ENCODE measurements at regions not wholly inside any gene's neighbourhood (a gene's known extent, or its start where the extent isn't known, plus 50 kb on each side); places are given as distances from the start of the nearest gene placed in this dataset.
"Not testable (repeated sequence)": the region's sequence is repeated elsewhere in the genome, so short reads cannot be mapped to it uniquely, and the experiment has no call there.

DNA sequence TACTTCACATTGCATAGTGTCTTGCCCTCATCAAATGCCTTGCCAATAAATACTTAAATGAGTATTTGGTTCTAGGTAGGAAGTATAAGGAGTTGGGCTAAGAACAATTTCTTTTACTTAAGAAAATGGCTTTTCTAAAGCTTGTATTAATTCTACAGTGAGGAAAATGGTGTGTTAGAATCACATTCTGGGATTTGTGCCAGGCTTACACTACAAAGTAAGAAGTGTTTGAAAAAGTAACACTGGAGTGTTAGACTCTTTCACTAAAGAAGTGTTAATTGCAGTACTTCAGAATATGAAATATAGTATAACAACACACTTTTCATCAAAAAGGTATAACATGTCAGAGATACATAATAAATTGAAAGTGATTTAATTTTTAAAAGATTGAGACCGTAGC lies 328.7 kb downstream of the C3orf38 start:
- Histone ChIP-seq H3K36me3 (ENCODE audit: insufficient read depth, low read length) (no peaks in the 10 kb centered on the region), H3K9ac (ENCODE audit: insufficient read length) (no peak overlapping the region), H3K4me3 (no peak overlapping the region), H3K27ac (no peak overlapping the region), H3K9me3 (ENCODE audit: low read depth, low read length) (no peaks in the 10 kb centered on the region)
- TF ChIP-seq EZH2 (IDR thresholded peaks at IDR 0.05) (no peak), POLR2AphosphoS5 (IDR thresholded peaks at IDR 0.05; ENCODE audit: borderline replicate concordance, low read depth, low read length) (no peak), FOXP2 (optimal IDR thresholded peaks at IDR 0.05; ENCODE audit: control extremely low read depth, extremely low read length, insufficient read depth) (no peak)
- no peak for DNase-seq (ENCODE audit: low read depth, low spot score)

DNA sequence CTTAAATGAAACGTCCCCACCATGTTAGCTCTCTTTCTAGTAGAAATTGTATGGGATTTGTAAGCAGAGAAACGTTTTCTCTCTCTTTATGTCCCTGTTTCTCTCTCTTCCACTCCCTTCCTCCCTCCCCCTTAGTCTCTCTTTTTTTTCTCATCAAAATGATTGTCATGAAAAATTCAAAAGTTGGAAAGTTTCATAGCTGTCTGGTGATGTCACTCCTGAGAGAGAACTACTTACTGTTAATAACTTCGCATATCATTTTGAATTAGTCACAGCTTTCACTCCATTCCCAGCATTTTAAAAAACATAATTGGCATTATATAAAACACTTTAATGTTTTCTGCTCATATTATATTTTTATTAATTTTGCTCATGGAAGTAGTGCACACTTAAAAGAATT lies 331.1 kb downstream of the C3orf38 start:
- H3K27ac ChIP-seq, result no peak overlapping the region
- TF ChIP-seq POLR2AphosphoS5 (IDR thresholded peaks at IDR 0.05; ENCODE audit: borderline replicate concordance, low read depth, low read length), result no peak
- no peak for TF ChIP-seq EZH2 (IDR thresholded peaks at IDR 0.05)
- TF ChIP-seq FOXP2 (optimal IDR thresholded peaks at IDR 0.05; ENCODE audit: control extremely low read depth, extremely low read length, insufficient read depth), result no peak
- no peak for DNase-seq (ENCODE audit: low read depth, low spot score)

GRCh38 chr3:88485001-88485400 lies 335.2 kb downstream of the C3orf38 start:
- no peak overlapping the region for H3K9ac ChIP-seq (ENCODE audit: insufficient read length)
- TF ChIP-seq EZH2 (IDR thresholded peaks at IDR 0.05) (no peak), POLR2AphosphoS5 (IDR thresholded peaks at IDR 0.05; ENCODE audit: borderline replicate concordance, low read depth, low read length) (no peak), FOXP2 (optimal IDR thresholded peaks at IDR 0.05; ENCODE audit: control extremely low read depth, extremely low read length, insufficient read depth) (no peak)
- no peak overlapping the region for H3K27ac ChIP-seq
- H3K36me3 ChIP-seq (ENCODE audit: insufficient read depth, low read length), result no peaks in the 10 kb centered on the region
- DNase-seq (ENCODE audit: low read depth, low spot score), result no peak
- no peaks in the 10 kb centered on the region for H3K9me3 ChIP-seq (ENCODE audit: low read depth, low read length)
- H3K4me3 ChIP-seq, result no peak overlapping the region

More for the DNA sequence above, 331.1 kb downstream of the C3orf38 start:
- Histone ChIP-seq H3K36me3 (ENCODE audit: insufficient read depth, low read length) (no peaks in the 10 kb centered on the region), H3K9me3 (ENCODE audit: low read depth, low read length) (no peaks in the 10 kb centered on the region), H3K4me3 (no peak overlapping the region), H3K9ac (ENCODE audit: insufficient read length) (no peak overlapping the region)

- not testable (repeated sequence) for H3K36me3 ChIP-seq (ENCODE audit: insufficient read depth, low read length); DNase-seq (ENCODE audit: low read depth, low spot score); H3K4me3 ChIP-seq; H3K9ac ChIP-seq (ENCODE audit: insufficient read length); H3K27ac ChIP-seq; H3K9me3 ChIP-seq (ENCODE audit: low read depth, low read length)
These were observed 359.1 kb downstream of the C3orf38 start for GRCh38 chr3:88508818-88509217.

DNA sequence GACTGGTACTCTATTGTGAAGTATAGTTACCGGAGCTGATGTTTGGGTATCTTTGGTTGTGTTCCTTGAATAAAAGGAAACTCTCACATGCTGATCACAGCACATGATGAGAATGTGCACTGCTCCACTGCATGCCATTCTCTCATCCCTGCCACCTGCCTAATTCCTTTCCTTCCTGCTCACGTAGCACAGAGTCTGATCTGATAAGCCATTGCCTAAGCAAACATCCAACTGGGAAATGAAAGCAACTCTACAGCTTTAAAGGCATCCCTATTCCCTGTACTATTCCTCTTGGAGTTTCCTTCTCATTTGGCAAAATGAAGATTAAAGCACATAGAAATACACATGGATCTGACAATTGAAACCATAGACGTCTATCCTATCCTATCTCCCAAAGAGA lies 359.8 kb downstream of the C3orf38 start:
- DNase-seq (ENCODE audit: low read depth, low spot score), result no peak

GRCh38 chr3:88528494-88528893 lies 378.7 kb downstream of the C3orf38 start:
- Histone ChIP-seq H3K9ac (ENCODE audit: insufficient read length) (no peak overlapping the region), H3K9me3 (ENCODE audit: low read depth, low read length) (no peaks in the 10 kb centered on the region), H3K27ac (no peak overlapping the region), H3K4me3 (no peak overlapping the region), H3K36me3 (ENCODE audit: insufficient read depth, low read length) (no peaks in the 10 kb centered on the region)
- DNase-seq (ENCODE audit: low read depth, low spot score), result no peak
- no peak for TF ChIP-seq POLR2AphosphoS5 (IDR thresholded peaks at IDR 0.05; ENCODE audit: borderline replicate concordance, low read depth, low read length)
- no peak for TF ChIP-seq EZH2 (IDR thresholded peaks at IDR 0.05)
- TF ChIP-seq FOXP2 (optimal IDR thresholded peaks at IDR 0.05; ENCODE audit: control extremely low read depth, extremely low read length, insufficient read depth), result no peak

More for the DNA sequence above, 359.8 kb downstream of the C3orf38 start:
- TF ChIP-seq POLR2AphosphoS5 (IDR thresholded peaks at IDR 0.05; ENCODE audit: borderline replicate concordance, low read depth, low read length) (no peak), EZH2 (IDR thresholded peaks at IDR 0.05) (no peak), FOXP2 (optimal IDR thresholded peaks at IDR 0.05; ENCODE audit: control extremely low read depth, extremely low read length, insufficient read depth) (no peak)
- Histone ChIP-seq H3K9me3 (ENCODE audit: low read depth, low read length) (no peaks in the 10 kb centered on the region), H3K9ac (ENCODE audit: insufficient read length) (no peak overlapping the region), H3K36me3 (ENCODE audit: insufficient read depth, low read length) (no peaks in the 10 kb centered on the region), H3K4me3 (no peak overlapping the region), H3K27ac (no peak overlapping the region)

- DNase-seq (ENCODE audit: low read depth, low spot score), result no peak
- H3K9me3 ChIP-seq (ENCODE audit: low read depth, low read length), result no peaks in the 10 kb centered on the region
- H3K36me3 ChIP-seq (ENCODE audit: insufficient read depth, low read length), result no peaks in the 10 kb centered on the region
- no peak for TF ChIP-seq POLR2AphosphoS5 (IDR thresholded peaks at IDR 0.05; ENCODE audit: borderline replicate concordance, low read depth, low read length)
- no peak overlapping the region for H3K4me3 ChIP-seq
- no peak overlapping the region for H3K9ac ChIP-seq (ENCODE audit: insufficient read length)
- H3K27ac ChIP-seq, result no peak overlapping the region
These were observed 384.8 kb downstream of the C3orf38 start for GRCh38 chr3:88534534-88534933.

- no peak for TF ChIP-seq FOXP2 (optimal IDR thresholded peaks at IDR 0.05; ENCODE audit: control extremely low read depth, extremely low read length, insufficient read depth)
- TF ChIP-seq EZH2 (IDR thresholded peaks at IDR 0.05), result no peak
- TF ChIP-seq POLR2AphosphoS5 (IDR thresholded peaks at IDR 0.05; ENCODE audit: borderline replicate concordance, low read depth, low read length), result no peak
- DNase-seq (ENCODE audit: low read depth, low spot score), result no peak
- no peaks in the 10 kb centered on the region for H3K36me3 ChIP-seq (ENCODE audit: insufficient read depth, low read length)
- H3K9ac ChIP-seq (ENCODE audit: insufficient read length), result no peak overlapping the region
- H3K27ac ChIP-seq, result no peak overlapping the region
- no peaks in the 10 kb centered on the region for H3K9me3 ChIP-seq (ENCODE audit: low read depth, low read length)
- H3K4me3 ChIP-seq, result no peak overlapping the region
These were observed 385.8 kb downstream of the C3orf38 start for GRCh38 chr3:88535563-88535962.

DNA sequence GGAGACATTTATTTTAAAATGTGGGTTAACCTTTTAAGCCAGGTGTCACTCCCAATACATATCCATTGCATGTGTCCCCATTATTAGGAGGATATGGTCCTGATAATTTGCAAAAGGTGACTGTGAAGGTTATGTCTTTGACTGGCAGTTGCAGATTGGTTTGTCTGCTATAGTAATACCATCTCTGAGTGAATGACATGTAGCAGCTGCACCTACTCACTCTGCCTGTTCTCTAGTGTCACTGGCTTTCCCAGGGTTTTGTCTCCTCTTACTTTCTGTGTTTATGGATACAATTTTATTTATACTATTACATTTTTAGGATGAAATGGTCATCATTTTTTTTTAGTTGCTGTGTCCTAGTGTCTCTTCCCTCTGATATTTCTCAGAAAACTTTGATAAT lies 393.2 kb downstream of the C3orf38 start:
- no peaks in the 10 kb centered on the region for H3K9me3 ChIP-seq (ENCODE audit: low read depth, low read length)
- TF ChIP-seq POLR2AphosphoS5 (IDR thresholded peaks at IDR 0.05; ENCODE audit: borderline replicate concordance, low read depth, low read length), result no peak
- no peak for TF ChIP-seq EZH2 (IDR thresholded peaks at IDR 0.05)
- TF ChIP-seq FOXP2 (optimal IDR thresholded peaks at IDR 0.05; ENCODE audit: control extremely low read depth, extremely low read length, insufficient read depth), result no peak
- no peak overlapping the region for H3K9ac ChIP-seq (ENCODE audit: insufficient read length)
- no peak overlapping the region for H3K27ac ChIP-seq
- H3K4me3 ChIP-seq, result no peak overlapping the region
- no peaks in the 10 kb centered on the region for H3K36me3 ChIP-seq (ENCODE audit: insufficient read depth, low read length)
- no peak for DNase-seq (ENCODE audit: low read depth, low spot score)

All from SK-N-MC (cell line).